Epithelial cell of esophagus (primary cell): ENCODE measurements at regions not wholly inside any gene's neighbourhood (a gene's known extent, or its start where the extent isn't known, plus 50 kb on each side); places are given as distances from the start of the nearest gene placed in this dataset.

Source experiments
- DNase-seq: peaks from one replicate; pipeline ENCODE4 v3.0.0; 2010; ENCODE audit warnings: low read depth
- H3K4me3 ChIP-seq: 2 replicates; pipeline ENCODE4 v1.5.1; 2011; ENCODE audit warnings: mild to moderate bottlenecking, low read length, control low read depth
- TF ChIP-seq, protein P1 (sequence below): IDR thresholded peaks from 2 replicates; pipeline ENCODE4 v1.5.1; 2011; ENCODE audit warnings: low read depth, mild to moderate bottlenecking, low read length, control low read depth, inconsistent platforms; ENCODE audit not compliant: insufficient read depth; ENCODE audit errors: missing control alignments

DNA sequence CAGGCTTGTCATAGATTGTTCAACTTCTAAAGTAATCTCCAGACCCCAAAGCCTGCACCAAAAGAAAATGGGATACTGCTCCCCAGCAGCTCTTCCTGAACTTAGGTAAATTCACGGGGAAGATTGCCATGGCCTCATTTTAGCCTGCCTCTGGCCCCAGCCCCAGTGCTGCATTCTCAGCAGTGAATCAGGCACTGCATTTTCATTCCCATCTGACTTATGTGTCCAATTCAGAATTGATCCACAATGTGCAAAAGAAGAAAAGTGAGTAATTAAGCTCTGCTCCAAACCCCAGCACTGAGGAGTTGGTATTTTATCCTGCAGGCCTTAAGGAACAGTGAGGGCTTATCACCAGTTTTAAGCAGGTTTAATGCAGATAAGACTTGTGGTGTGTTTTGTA is 176.4 kb downstream of the KCTD12 start:
- TF ChIP-seq, protein P1, sequence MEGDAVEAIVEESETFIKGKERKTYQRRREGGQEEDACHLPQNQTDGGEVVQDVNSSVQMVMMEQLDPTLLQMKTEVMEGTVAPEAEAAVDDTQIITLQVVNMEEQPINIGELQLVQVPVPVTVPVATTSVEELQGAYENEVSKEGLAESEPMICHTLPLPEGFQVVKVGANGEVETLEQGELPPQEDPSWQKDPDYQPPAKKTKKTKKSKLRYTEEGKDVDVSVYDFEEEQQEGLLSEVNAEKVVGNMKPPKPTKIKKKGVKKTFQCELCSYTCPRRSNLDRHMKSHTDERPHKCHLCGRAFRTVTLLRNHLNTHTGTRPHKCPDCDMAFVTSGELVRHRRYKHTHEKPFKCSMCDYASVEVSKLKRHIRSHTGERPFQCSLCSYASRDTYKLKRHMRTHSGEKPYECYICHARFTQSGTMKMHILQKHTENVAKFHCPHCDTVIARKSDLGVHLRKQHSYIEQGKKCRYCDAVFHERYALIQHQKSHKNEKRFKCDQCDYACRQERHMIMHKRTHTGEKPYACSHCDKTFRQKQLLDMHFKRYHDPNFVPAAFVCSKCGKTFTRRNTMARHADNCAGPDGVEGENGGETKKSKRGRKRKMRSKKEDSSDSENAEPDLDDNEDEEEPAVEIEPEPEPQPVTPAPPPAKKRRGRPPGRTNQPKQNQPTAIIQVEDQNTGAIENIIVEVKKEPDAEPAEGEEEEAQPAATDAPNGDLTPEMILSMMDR, result no peak
- H3K4me3 ChIP-seq, result no peak overlapping the region
- no peak for DNase-seq

DNA sequence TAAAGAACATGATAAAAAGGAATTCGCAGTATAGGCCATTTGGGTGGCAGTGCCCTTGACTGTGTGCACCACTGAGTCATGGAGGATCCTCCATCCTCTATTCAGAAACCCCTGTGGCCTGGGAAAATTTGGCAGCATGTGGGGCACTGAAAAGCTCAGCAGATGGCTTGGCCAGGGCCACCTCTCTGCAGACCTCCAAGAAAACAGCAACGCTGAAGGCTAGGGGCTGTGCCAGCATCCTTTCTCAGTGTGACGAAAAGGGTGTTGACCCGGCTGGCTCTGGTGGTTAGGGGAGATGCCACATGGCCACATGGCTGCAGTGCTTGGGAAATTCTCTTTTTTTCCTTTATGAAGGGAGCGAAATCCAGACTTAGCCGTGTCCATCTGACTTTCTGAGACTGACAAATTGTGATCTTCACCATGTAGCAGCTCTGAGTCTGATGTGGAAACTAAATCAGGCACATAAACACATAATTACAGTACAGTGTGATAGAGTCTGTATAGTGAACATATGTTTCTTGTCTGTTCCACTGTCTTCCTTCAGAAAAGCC is 178.0 kb downstream of the KCTD12 start:
- TF ChIP-seq, protein P1, result no peak
- no peak for DNase-seq
- no peak overlapping the region for H3K4me3 ChIP-seq

DNA sequence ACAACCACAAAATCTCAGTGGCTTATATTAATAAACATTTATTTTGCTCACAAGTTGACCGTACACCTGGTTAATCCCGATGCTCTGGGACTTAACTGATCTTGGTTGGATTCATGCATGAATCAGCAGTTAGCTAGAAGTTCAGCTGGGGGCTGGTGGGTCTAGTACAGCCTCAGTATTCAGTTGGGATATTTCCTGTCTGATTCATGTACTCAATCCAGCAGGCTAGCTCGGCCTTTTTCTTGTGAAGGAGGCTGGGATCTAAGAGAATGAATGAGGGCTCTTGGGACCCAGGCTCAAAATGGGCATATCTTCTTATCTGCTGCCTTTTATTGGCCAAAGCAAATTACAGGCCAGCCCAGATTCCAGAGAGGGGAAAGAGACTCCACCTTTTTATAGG is 178.8 kb downstream of the KCTD12 start:
- TF ChIP-seq, protein P1, result no peak
- DNase-seq, result peak; percentile 24

DNA sequence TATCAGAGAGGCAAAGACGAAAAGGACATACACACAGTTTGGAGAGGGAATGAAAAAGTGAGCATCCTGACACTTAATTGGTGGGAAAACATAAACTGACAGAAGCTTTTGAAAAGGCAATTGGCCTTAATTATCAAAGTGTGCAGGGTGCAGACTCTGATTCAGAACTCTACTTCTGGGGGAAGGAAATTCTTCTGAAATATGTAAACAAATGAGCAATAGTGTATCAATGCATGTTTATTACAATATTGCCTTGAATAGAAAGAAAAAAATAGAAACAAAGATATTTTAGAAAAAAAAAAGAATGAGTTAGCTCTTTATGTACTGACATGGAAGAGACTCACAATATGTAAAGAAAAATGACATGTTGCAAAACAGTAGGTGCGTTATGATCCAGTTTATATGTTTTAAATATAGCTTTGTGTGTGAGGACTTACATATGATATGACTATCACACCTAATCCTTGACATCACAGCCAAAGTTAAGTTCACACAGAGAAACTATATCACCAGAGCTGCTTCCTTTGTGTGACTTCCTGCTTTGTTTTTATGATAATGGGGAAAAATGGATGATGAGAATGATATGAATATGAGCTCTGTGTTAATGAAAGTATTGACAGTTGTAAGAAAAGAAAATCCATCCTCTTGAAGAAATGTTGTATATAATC is 182.4 kb downstream of the KCTD12 start:
- DNase-seq, result no peak
- TF ChIP-seq, protein P1, result no peak
- no peak overlapping the region for H3K4me3 ChIP-seq

More for the DNA sequence above, 178.8 kb downstream of the KCTD12 start:
- H3K4me3 ChIP-seq, result no peak overlapping the region

DNA sequence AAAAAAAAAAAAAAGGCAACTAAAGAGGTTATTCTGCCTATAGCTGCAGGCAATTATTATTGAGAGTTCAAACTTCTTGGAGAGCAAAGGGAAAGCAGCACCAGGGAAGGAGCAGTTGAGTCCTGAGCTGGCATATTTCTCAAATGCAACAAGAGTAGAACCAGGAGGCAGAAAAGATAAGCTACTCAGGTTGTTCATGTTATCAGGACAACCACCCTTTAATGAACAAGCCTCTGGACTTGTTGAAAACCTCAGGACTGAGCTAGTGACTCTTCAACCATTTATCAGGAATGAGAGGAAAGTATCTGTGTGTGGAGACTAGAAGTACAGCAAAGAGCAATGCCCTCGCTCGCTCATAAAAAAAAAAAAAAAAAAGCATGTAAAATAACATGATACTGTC is 183.0 kb downstream of the KCTD12 start:
- TF ChIP-seq, protein P1, result no peak
- DNase-seq, result no peak
- no peak overlapping the region for H3K4me3 ChIP-seq

DNA sequence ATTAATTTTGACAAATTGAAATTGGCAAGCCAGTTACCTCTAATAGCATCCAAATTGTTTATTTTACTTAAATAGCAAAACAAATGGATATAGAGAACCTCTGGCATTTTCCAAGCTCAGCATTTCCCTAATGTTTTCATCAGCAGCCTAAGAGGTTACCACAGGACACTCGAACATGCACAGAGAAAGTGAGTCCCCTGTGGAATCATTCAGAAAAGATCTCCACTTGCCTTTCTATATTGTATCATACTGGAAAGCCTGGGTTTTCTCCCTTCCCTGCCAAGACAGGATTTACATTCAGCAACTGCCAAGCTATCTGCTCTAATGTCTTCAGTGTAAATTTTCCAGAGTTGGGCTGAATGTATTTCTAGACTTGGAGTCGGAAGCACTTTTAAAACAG is 188.9 kb downstream of the KCTD12 start:
- TF ChIP-seq, protein P1, result no peak
- no peak for DNase-seq
- H3K4me3 ChIP-seq, result no peak overlapping the region

DNA sequence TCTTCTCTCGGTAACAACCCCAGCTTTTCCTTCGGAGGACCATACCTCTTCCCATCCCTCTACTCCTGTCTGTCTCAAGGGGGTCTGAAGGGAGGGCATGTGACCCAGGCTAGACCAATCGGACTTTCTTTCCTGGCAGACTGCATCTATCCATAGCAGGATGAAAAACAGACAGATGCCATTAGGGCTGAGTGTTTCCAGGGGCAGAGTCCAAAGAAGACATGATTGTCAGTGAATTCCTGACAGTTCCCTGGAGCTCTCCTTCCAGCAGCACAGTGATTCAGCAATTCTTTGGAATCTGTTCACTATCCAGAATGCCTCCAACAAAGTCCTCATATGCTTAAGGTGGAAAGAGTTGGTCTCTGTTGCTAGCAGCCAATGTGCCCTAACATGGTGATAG is 189.8 kb downstream of the KCTD12 start:
- DNase-seq, result peak; percentile 11
- TF ChIP-seq, protein P1, result no peak
- no peak overlapping the region for H3K4me3 ChIP-seq
